PC-9 (cell line): ENCODE measurements at regions not wholly inside any gene's neighbourhood (a gene's known extent, or its start where the extent isn't known, plus 50 kb on each side); places are given as distances from the start of the nearest gene placed in this dataset.

Experiments
- BruUV-seq: library from RNA; stranded (reverse); fragments of 400-500 nt; replicated peaks from 2 replicates; lab custom pipeline; 2021; lab: Mats Ljungman, UMichigan
- CTCF ChIA-PET: fragments of 300-600 bp; sonication (Branson Sonifier 250); formaldehyde crosslinking; loops from one replicate; lab custom pipeline; 2022; ENCODE audit warnings: antibody characterized with exemption; lab: Charles Lee
- POLR2A ChIA-PET: fragments of 300-600 bp; sonication (Branson Sonifier 250); formaldehyde crosslinking; loops from one replicate; lab custom pipeline; 2022; ENCODE audit warnings: antibody characterized with exemption; ENCODE audit not compliant: unreplicated experiment; lab: Charles Lee
- DNase-seq, 2 experiments: peaks; one replicate each; pipeline versions ENCODE4 v3.0.0 to v3.0.0-alpha.2; 2015 to 2022; ENCODE audit warnings: mixed read lengths in 1 of 2
- H2AFZ ChIP-seq: fragments of 200-600 bp; sonication (generic); 2 replicates; pipeline ENCODE4 v1.8.1; 2017; ENCODE audit warnings: antibody characterized with exemption
- H3F3A ChIP-seq: fragments of 200-600 bp; sonication (generic); 2 replicates; pipeline ENCODE4 v1.8.1; 2017; ENCODE audit warnings: antibody characterized with exemption, mild to moderate bottlenecking, low read depth; ENCODE audit not compliant: insufficient read depth
- H3K27ac ChIP-seq: fragments of 200-600 bp; sonication (generic); 2 replicates; pipeline ENCODE4 v1.6.1; 2016; ENCODE audit warnings: mixed run types
- H3K27me3 ChIP-seq: fragments of 200-600 bp; sonication (generic); 2 replicates; pipeline ENCODE4 v1.6.1; 2016; ENCODE audit warnings: low read depth, mixed run types; ENCODE audit not compliant: insufficient read depth
- H3K36me3 ChIP-seq: fragments of 200-600 bp; sonication (generic); 2 replicates; pipeline ENCODE4 v1.6.1; 2016; ENCODE audit warnings: low read depth, mixed run types
- H3K4me1 ChIP-seq: fragments of 200-600 bp; sonication (generic); replicated peaks from 2 replicates; pipeline ENCODE4 v1.6.1; 2016; ENCODE audit warnings: mixed run types; ENCODE audit not compliant: insufficient read depth
- H3K4me2 ChIP-seq: fragments of 200-600 bp; sonication (generic); 2 replicates; pipeline ENCODE4 v1.6.1; 2017; ENCODE audit warnings: mixed run types
- H3K4me3 ChIP-seq: fragments of 200-600 bp; sonication (generic); 2 replicates; pipeline ENCODE4 v1.6.1; 2016; ENCODE audit warnings: mixed run types
- H3K79me2 ChIP-seq: fragments of 200-600 bp; sonication (generic); 2 replicates; pipeline ENCODE4 v1.6.1; 2017; ENCODE audit warnings: low read depth, mixed run types
- H3K9me2 ChIP-seq: fragments of 200-600 bp; sonication (generic); 2 replicates; pipeline ENCODE4 v1.8.1; 2017; ENCODE audit warnings: mild to moderate bottlenecking; ENCODE audit not compliant: insufficient read depth
- H3K9me3 ChIP-seq: fragments of 200-600 bp; sonication (generic); 2 replicates; pipeline ENCODE4 v1.8.1; 2016; ENCODE audit warnings: low read depth; ENCODE audit not compliant: insufficient read depth
- H4K20me1 ChIP-seq: fragments of 200-600 bp; sonication (generic); 2 replicates; pipeline ENCODE4 v1.8.1; 2017; ENCODE audit not compliant: insufficient read depth
- CTCF ChIP-seq: fragments of 200-600 bp; sonication (generic); conservative IDR thresholded peaks from 2 replicates; pipeline ENCODE4 v1.6.1; 2017; ENCODE audit warnings: mixed run types, antibody characterized with exemption, mild to moderate bottlenecking, moderate library complexity
- EZH2 ChIP-seq: fragments of 200-600 bp; sonication (generic); IDR thresholded peaks from 2 replicates; pipeline ENCODE4 v1.8.0; 2017; ENCODE audit warnings: antibody characterized with exemption, low read depth
- intact Hi-C: fragments of 100-400 bp; cut with micrococcal nuclease; formaldehyde crosslinking; loops from one replicate; pipeline ENCODE4 v1.10.0; 2022; ENCODE audit not compliant: unreplicated experiment

GRCh38 chr10:133019651-133020050 lies 68.1 kb upstream of the ADGRA1 start:
- Histone ChIP-seq H3K4me2 (no peak overlapping the region), H2AFZ (no peak overlapping the region), H3K9me2 (no peaks in the 10 kb centered on the region), H3K36me3 (no peaks in the 10 kb centered on the region), H3K79me2 (no peaks in the 10 kb centered on the region), H3K27ac (no peak overlapping the region), H3K4me1 (no peaks in the 10 kb centered on the region), H3K27me3 (peaks cover 52% of the 10 kb centered on the region), H3K4me3 (no peak overlapping the region), H3F3A (no peaks in the 10 kb centered on the region), H4K20me1 (no peaks in the 10 kb centered on the region), H3K9me3 (no peaks in the 10 kb centered on the region)
- DNase-seq = no peak
- BruUV-seq = no TSS peak
- no peak for TF ChIP-seq EZH2
- no peak for TF ChIP-seq CTCF
- ChIA-PET CTCF (no interaction called here), POLR2A (no interaction called here)
- intact Hi-C loops = no loop called here

GRCh38 chr10:133019191-133019590 lies 68.5 kb upstream of the ADGRA1 start:
- Histone ChIP-seq H3K4me3 (no peak overlapping the region), H3K4me1 (no peaks in the 10 kb centered on the region), H2AFZ (no peak overlapping the region), H3K9me3 (no peaks in the 10 kb centered on the region), H3K9me2 (no peaks in the 10 kb centered on the region), H3K4me2 (no peak overlapping the region), H3K79me2 (no peaks in the 10 kb centered on the region), H4K20me1 (no peaks in the 10 kb centered on the region), H3K27ac (no peak overlapping the region), H3F3A (no peaks in the 10 kb centered on the region), H3K36me3 (no peaks in the 10 kb centered on the region), H3K27me3 (peaks cover 48% of the 10 kb centered on the region)
- BruUV-seq = no TSS peak
- TF ChIP-seq CTCF (no peak), EZH2 (no peak)
- ChIA-PET POLR2A (no interaction called here), CTCF (no interaction called here)
- intact Hi-C loops = no loop called here
- DNase-seq = no peak

DNA sequence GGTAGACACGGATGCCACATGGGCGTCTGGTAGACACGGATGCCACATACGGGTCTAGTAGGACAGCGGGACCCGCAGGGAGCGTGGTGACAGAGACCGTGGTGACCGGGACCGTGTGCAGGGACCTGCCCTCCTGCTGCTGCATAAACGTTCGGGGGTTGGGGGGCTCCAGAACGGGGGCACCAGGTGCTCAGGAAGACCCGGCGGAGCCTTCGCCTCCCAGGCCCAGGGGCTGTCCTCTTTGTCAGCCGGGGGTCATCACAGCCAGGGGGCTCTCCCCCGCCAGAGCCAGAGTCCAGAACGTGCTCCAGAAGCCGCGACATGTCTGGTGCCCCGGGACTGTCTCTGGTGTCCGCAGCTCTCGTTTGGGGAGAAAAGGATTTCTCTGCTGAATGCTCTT lies 69.2 kb upstream of the ADGRA1 start:
- H3K27me3 ChIP-seq = peaks cover 43% of the 10 kb centered on the region
- H3K4me3 ChIP-seq = no peak overlapping the region
- no peak for TF ChIP-seq EZH2
- no peak for TF ChIP-seq CTCF
- H3K36me3 ChIP-seq = no peaks in the 10 kb centered on the region
- H3K4me1 ChIP-seq = no peaks in the 10 kb centered on the region
- POLR2A ChIA-PET = no interaction called here
- CTCF ChIA-PET = no interaction called here
- H3K9me2 ChIP-seq = no peaks in the 10 kb centered on the region
- H3F3A ChIP-seq = no peaks in the 10 kb centered on the region
- intact Hi-C loops = no loop called here
- H3K9me3 ChIP-seq = no peaks in the 10 kb centered on the region
- no peak for DNase-seq
- no peaks in the 10 kb centered on the region for H3K79me2 ChIP-seq
- H3K27ac ChIP-seq = no peak overlapping the region
- H3K4me2 ChIP-seq = no peak overlapping the region
- no peaks in the 10 kb centered on the region for H4K20me1 ChIP-seq
- no TSS peak for BruUV-seq
- H2AFZ ChIP-seq = no peak overlapping the region
